ENCODE measurements at regions not wholly inside any gene's neighbourhood (a gene's known extent, or its start where the extent isn't known, plus 50 kb on each side); places are given as distances from the start of the nearest gene placed in this dataset.

GRCh38 chr11:86869966-86870570, 69.7 kb downstream of the PRSS23 start:
- no peak overlapping the region for H3K14ac ChIP-seq (ENCODE audit: low read length in 2 of 2)
- 5% methylated on average over 2 of the region's 6 CpGs for WGBS
- no peak overlapping the region for H3K4me2 ChIP-seq (ENCODE audit: low read length, poor library complexity, severe bottlenecking)
- no peak overlapping the region for H2BK5ac ChIP-seq (ENCODE audit: low read depth, low read length, poor library complexity, severe bottlenecking)
- no peak overlapping the region for H2BK120ac ChIP-seq (ENCODE audit: low read depth, low read length)
- peak overlapping the region; percentile 76 for H3K9ac ChIP-seq (ENCODE audit: low read length)
- H2BK15ac ChIP-seq (ENCODE audit: low read depth, poor library complexity, severe bottlenecking) = no peak overlapping the region
- no peaks in the 10 kb centered on the region for H3K27me3 ChIP-seq (ENCODE audit: control insufficient read depth in 1 of 2, insufficient read depth in 1 of 2, low read length in 2 of 2)
- H2BK12ac ChIP-seq (ENCODE audit: low read length in 2 of 2) = no peak overlapping the region
- no peak overlapping the region for H2AK5ac ChIP-seq (ENCODE audit: low read length, severe bottlenecking)
- H4K8ac ChIP-seq (ENCODE audit: low read length) = no peak overlapping the region
- H3K27ac ChIP-seq (ENCODE audit: low read length, poor library complexity, severe bottlenecking) = no peak overlapping the region
- H3K4ac ChIP-seq (ENCODE audit: low read depth in 1 of 2, low read length in 2 of 2) = no peak overlapping the region
- no peak overlapping the region for H3K23ac ChIP-seq (ENCODE audit: low read length in 2 of 2)
- H3K18ac ChIP-seq (ENCODE audit: low read depth in 1 of 2, low read length in 2 of 2) = no peak overlapping the region
- no peak overlapping the region for H2AFZ ChIP-seq (ENCODE audit: low read depth, low read length)
- H3K79me1 ChIP-seq (replicated peaks; ENCODE audit: low read length, poor library complexity, severe bottlenecking) = peaks cover 1% of the 10 kb centered on the region
- H3K36me3 ChIP-seq (ENCODE audit: control insufficient read depth in 1 of 2, insufficient read depth in 2 of 2, low read depth in 1 of 2, low read length in 2 of 2) = peaks cover 0 to 4% of the 10 kb centered on the region in 2 experiments
- peak overlapping the region in 1 of 2 experiments; percentile 17 for H3K4me3 ChIP-seq (ENCODE audit: insufficient read depth in 1 of 2, low read depth in 1 of 2, low read length in 2 of 2)
- peak; percentile 67 for DNase-seq
- H3K4me1 ChIP-seq (ENCODE audit: control insufficient read depth, insufficient read depth, low read depth, low read length) = no peaks in the 10 kb centered on the region
- no peak overlapping the region for H4K91ac ChIP-seq (ENCODE audit: low read length)
- H3K9me3 ChIP-seq (ENCODE audit: control insufficient read depth, low read length) = no peaks in the 10 kb centered on the region

GRCh38 chr11:86873573-86874083, 73.3 kb downstream of the PRSS23 start:
- no peak for DNase-seq

GRCh38 chr11:86874304-86875056, 74.1 kb downstream of the PRSS23 start:
- H3K4me3 ChIP-seq (ENCODE audit: insufficient read depth in 1 of 2, low read depth in 1 of 2, low read length in 2 of 2) = no peak overlapping the region
- no peak overlapping the region for H4K91ac ChIP-seq (ENCODE audit: low read length)
- no peak overlapping the region for H2AK5ac ChIP-seq (ENCODE audit: low read length, severe bottlenecking)
- no peak overlapping the region for H4K8ac ChIP-seq (ENCODE audit: low read length)
- no peak overlapping the region for H3K23ac ChIP-seq (ENCODE audit: low read length in 2 of 2)
- peaks cover 3% of the 10 kb centered on the region for H3K4me1 ChIP-seq (ENCODE audit: control insufficient read depth, insufficient read depth, low read depth, low read length)
- H3K4me2 ChIP-seq (ENCODE audit: low read length, poor library complexity, severe bottlenecking) = no peak overlapping the region
- no peak overlapping the region for H3K4ac ChIP-seq (ENCODE audit: low read depth in 1 of 2, low read length in 2 of 2)
- H2BK120ac ChIP-seq (ENCODE audit: low read depth, low read length) = no peak overlapping the region
- H3K18ac ChIP-seq (ENCODE audit: low read depth in 1 of 2, low read length in 2 of 2) = no peak overlapping the region
- H3K9ac ChIP-seq (ENCODE audit: low read length) = no peak overlapping the region
- no peaks in the 10 kb centered on the region for H3K79me1 ChIP-seq (replicated peaks; ENCODE audit: low read length, poor library complexity, severe bottlenecking)
- peak overlapping the region in 1 of 2 experiments; percentile 32 for H3K14ac ChIP-seq (ENCODE audit: low read length in 2 of 2)
- no peaks in the 10 kb centered on the region for H3K9me3 ChIP-seq (ENCODE audit: control insufficient read depth, low read length)
- H2AFZ ChIP-seq (ENCODE audit: low read depth, low read length) = no peak overlapping the region
- no peaks in the 10 kb centered on the region for H3K27me3 ChIP-seq (ENCODE audit: control insufficient read depth in 1 of 2, insufficient read depth in 1 of 2, low read length in 2 of 2)
- H2BK5ac ChIP-seq (ENCODE audit: low read depth, low read length, poor library complexity, severe bottlenecking) = no peak overlapping the region
- H3K36me3 ChIP-seq (ENCODE audit: control insufficient read depth in 1 of 2, insufficient read depth in 2 of 2, low read depth in 1 of 2, low read length in 2 of 2) = peaks cover 0 to 4% of the 10 kb centered on the region in 2 experiments
- H3K27ac ChIP-seq (ENCODE audit: low read length, poor library complexity, severe bottlenecking) = no peak overlapping the region
- DNase-seq = peak; percentile 23
- H2BK15ac ChIP-seq (ENCODE audit: low read depth, poor library complexity, severe bottlenecking) = no peak overlapping the region
- H2BK12ac ChIP-seq (ENCODE audit: low read length in 2 of 2) = no peak overlapping the region
- 85% methylated on average over 6 of the region's 6 CpGs for WGBS

More at GRCh38 chr11:86873573-86874083, 73.3 kb downstream of the PRSS23 start:
- Histone ChIP-seq H3K36me3 (ENCODE audit: control insufficient read depth in 1 of 2, insufficient read depth in 2 of 2, low read depth in 1 of 2, low read length in 2 of 2) (peaks cover 0 to 2% of the 10 kb centered on the region in 2 experiments), H2BK120ac (ENCODE audit: low read depth, low read length) (no peak overlapping the region), H2BK15ac (ENCODE audit: low read depth, poor library complexity, severe bottlenecking) (no peak overlapping the region), H3K23ac (ENCODE audit: low read length in 2 of 2) (no peak overlapping the region), H4K8ac (ENCODE audit: low read length) (no peak overlapping the region), H3K79me1 (replicated peaks; ENCODE audit: low read length, poor library complexity, severe bottlenecking) (no peaks in the 10 kb centered on the region), H2AK5ac (ENCODE audit: low read length, severe bottlenecking) (no peak overlapping the region), H3K4me3 (ENCODE audit: insufficient read depth in 1 of 2, low read depth in 1 of 2, low read length in 2 of 2) (no peak overlapping the region), H2BK12ac (ENCODE audit: low read length in 2 of 2) (no peak overlapping the region), H4K91ac (ENCODE audit: low read length) (no peak overlapping the region), H3K4me2 (ENCODE audit: low read length, poor library complexity, severe bottlenecking) (no peak overlapping the region), H3K27me3 (ENCODE audit: control insufficient read depth in 1 of 2, insufficient read depth in 1 of 2, low read length in 2 of 2) (no peaks in the 10 kb centered on the region), H2AFZ (ENCODE audit: low read depth, low read length) (no peak overlapping the region), H3K27ac (ENCODE audit: low read length, poor library complexity, severe bottlenecking) (no peak overlapping the region), H3K18ac (ENCODE audit: low read depth in 1 of 2, low read length in 2 of 2) (no peak overlapping the region), H2BK5ac (ENCODE audit: low read depth, low read length, poor library complexity, severe bottlenecking) (no peak overlapping the region), H3K9ac (ENCODE audit: low read length) (no peak overlapping the region), H3K4me1 (ENCODE audit: control insufficient read depth, insufficient read depth, low read depth, low read length) (peaks cover 3% of the 10 kb centered on the region), H3K9me3 (ENCODE audit: control insufficient read depth, low read length) (no peaks in the 10 kb centered on the region), H3K4ac (ENCODE audit: low read depth in 1 of 2, low read length in 2 of 2) (no peak overlapping the region), H3K14ac (ENCODE audit: low read length in 2 of 2) (no peak overlapping the region)
- 98% methylated on average over 2 of the region's 2 CpGs for WGBS

GRCh38 chr11:86876716-86877234, 76.4 kb downstream of the PRSS23 start:
- H3K79me1 ChIP-seq (replicated peaks; ENCODE audit: low read length, poor library complexity, severe bottlenecking) = no peaks in the 10 kb centered on the region
- H3K9me3 ChIP-seq (ENCODE audit: control insufficient read depth, low read length) = no peaks in the 10 kb centered on the region

More at GRCh38 chr11:86876716-86877234, 76.4 kb downstream of the PRSS23 start:
- Histone ChIP-seq H3K27me3 (ENCODE audit: control insufficient read depth in 1 of 2, insufficient read depth in 1 of 2, low read length in 2 of 2) (no peaks in the 10 kb centered on the region), H3K27ac (ENCODE audit: low read length, poor library complexity, severe bottlenecking) (no peak overlapping the region), H2BK12ac (ENCODE audit: low read length in 2 of 2) (no peak overlapping the region), H2AK5ac (ENCODE audit: low read length, severe bottlenecking) (no peak overlapping the region), H3K18ac (ENCODE audit: low read depth in 1 of 2, low read length in 2 of 2) (no peak overlapping the region), H3K36me3 (ENCODE audit: control insufficient read depth in 1 of 2, insufficient read depth in 2 of 2, low read depth in 1 of 2, low read length in 2 of 2) (peaks cover 0 to 4% of the 10 kb centered on the region in 2 experiments), H3K4me2 (ENCODE audit: low read length, poor library complexity, severe bottlenecking) (no peak overlapping the region), H4K8ac (ENCODE audit: low read length) (no peak overlapping the region), H2BK120ac (ENCODE audit: low read depth, low read length) (no peak overlapping the region), H2BK5ac (ENCODE audit: low read depth, low read length, poor library complexity, severe bottlenecking) (no peak overlapping the region), H3K4me1 (ENCODE audit: control insufficient read depth, insufficient read depth, low read depth, low read length) (peaks cover 3% of the 10 kb centered on the region), H3K4ac (ENCODE audit: low read depth in 1 of 2, low read length in 2 of 2) (no peak overlapping the region), H3K4me3 (ENCODE audit: insufficient read depth in 1 of 2, low read depth in 1 of 2, low read length in 2 of 2) (no peak overlapping the region), H3K23ac (ENCODE audit: low read length in 2 of 2) (no peak overlapping the region), H3K14ac (ENCODE audit: low read length in 2 of 2) (no peak overlapping the region), H3K9ac (ENCODE audit: low read length) (no peak overlapping the region), H4K91ac (ENCODE audit: low read length) (no peak overlapping the region), H2AFZ (ENCODE audit: low read depth, low read length) (no peak overlapping the region), H2BK15ac (ENCODE audit: low read depth, poor library complexity, severe bottlenecking) (no peak overlapping the region)
- no peak for DNase-seq
- WGBS = 98% methylated on average over 3 of the region's 3 CpGs
